Endothelial cell of hepatic sinusoid (primary cell): ENCODE measurements at regions not wholly inside any gene's neighbourhood (a gene's known extent, or its start where the extent isn't known, plus 50 kb on each side); places are given as distances from the start of the nearest gene placed in this dataset.

Source experiments
- in situ Hi-C: cut with HindIII; loops from 2 replicates; pipeline ENCODE4 v1.10.0; 2017; ENCODE audit warnings: low sequenced_read_pairs

DNA sequence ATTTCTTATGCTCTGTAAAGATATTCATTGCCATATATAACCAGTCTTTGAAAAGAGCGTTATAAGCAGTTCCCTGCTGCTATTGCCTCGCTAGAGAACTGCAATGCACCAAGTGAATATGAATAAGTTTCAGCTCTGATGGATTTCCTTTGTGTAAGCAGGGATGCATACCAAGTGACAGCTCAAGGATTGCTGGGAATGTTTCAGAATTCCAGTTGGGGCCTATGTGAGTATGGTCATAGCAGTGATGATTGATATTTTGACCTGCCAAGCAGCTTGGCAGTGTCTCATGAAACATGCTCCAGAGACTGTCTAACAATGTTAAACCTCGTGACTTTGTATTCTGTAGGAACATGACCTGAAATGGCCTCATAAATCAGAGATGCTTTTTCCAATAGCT lies 312.6 kb downstream of the C11orf87 start:
- in situ Hi-C loops: loop anchor here (5.0 kb wide), 1 partner anchor 58 kb away; no protein-coding TSS in a partner anchor

GRCh38 chr11:109735128-109735527 lies 313.1 kb downstream of the C11orf87 start:
- in situ Hi-C loops: no loop called here

DNA sequence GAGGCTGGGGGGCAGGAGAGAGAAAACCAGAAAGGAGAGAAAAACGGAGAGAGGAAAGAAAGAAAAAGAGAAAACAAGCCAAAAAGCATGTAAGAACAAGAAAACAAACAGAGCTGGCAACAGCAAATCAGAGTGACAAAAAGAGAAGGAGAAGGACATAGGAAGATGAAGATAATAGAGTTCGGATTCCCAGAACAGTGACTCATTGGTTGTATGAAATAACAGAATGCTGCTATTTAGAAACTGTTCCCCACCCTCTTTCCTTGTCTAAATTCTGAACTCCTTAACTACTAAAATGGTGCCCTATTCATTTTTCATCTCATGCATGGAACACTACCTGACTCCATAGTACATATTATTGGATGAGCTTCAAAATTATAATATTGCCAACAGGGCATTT lies 317.4 kb downstream of the C11orf87 start:
- in situ Hi-C loops: no loop called here

- in situ Hi-C loops: no loop called here
Observed at GRCh38 chr11:109745996-109746625, 324.1 kb downstream of the C11orf87 start.

- in situ Hi-C loops: no loop called here
Observed at GRCh38 chr11:109747839-109748238, 325.8 kb downstream of the C11orf87 start.

DNA sequence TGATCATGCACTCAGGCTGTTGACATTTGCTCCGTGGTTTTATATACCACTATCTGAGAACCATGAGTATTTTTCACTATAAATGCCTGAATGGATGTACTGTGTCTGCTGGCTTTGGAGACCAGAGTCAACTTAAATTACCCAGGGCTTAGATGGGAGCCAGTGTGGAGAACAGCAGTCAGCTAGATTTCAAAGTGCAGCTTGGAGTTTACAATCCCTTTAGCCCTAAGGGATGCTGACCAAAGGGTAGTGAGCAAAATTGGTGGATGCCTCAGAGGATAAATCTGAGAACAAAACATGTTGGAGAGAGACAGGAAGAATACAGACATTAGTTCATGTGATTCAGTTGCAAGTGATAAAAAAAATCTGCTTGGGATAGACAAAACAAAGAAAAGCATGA lies 327.5 kb downstream of the C11orf87 start:
- in situ Hi-C loops: no loop called here

DNA sequence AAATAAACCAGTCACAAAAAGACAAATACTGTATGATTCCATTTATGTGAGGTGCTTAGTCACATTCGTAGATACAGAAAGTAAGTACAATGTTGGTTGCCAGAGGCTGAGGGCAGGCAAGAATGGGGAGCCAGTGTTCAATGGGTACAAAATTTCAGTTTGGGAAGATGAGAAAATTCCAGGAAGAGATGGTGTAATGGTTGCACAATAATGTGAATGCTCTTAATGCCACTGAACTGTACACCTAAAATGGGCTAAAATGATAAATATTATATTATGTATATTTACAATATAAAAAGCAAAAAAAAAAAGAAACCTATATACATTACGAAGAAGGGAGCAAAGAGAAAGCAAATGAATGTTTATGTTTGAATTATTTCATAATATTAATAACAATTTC lies 329.0 kb downstream of the C11orf87 start:
- in situ Hi-C loops: no loop called here

DNA sequence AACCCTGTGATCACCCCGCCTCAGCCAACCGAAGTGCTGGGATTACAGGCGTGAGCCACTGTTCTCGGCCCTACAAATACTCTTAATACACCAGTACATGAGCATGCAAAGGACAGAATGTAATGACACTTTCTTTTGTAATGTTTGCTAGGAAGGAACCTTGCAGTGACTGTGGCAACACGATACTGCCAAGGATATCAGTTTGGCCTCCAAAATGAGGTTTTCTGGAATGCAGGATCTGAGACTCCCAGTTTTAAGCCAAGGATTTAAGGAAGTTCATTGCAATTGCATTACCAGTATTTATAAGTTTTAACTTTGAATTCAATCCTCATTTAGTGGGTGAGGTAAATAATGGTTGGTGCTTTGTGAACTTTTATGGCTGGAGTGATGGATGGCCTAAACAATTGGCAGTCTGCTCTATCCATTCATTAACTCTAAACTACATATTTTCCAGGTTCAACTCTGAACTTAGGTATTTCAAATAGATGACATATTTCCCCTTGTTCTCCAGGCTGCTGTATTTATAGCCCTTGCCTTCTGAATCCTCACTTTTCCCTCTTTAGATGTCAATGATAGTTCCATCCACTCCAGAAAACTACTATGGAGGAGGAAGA lies 330.3 kb downstream of the C11orf87 start:
- in situ Hi-C loops: no loop called here

GRCh38 chr11:109756521-109756920 lies 334.5 kb downstream of the C11orf87 start:
- in situ Hi-C loops: no loop called here

GRCh38 chr11:109756951-109757350 lies 335.0 kb downstream of the C11orf87 start:
- in situ Hi-C loops: no loop called here

GRCh38 chr11:109762546-109762945 lies 330.6 kb upstream of the ZC3H12C start:
- in situ Hi-C loops: no loop called here

GRCh38 chr11:109765709-109766311 lies 327.4 kb upstream of the ZC3H12C start:
- in situ Hi-C loops: no loop called here

DNA sequence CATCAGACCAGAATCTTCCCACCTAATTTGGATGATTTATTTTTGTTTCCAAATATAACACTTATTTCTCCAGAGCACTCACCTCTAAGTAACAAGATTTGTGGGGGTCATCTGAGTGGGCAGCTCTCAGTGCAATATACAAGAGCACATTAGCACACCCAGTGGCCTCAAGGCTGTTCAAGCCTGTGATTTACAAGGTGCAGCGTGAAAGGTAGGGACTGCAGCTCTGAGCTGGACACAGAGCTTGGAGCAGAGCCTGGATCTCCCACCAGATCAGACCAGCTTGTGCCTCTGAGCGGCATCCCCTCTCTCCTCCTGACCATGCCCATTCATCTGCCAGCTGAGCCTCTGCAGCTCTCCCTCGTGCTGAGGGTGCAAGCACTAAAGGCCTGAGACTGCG lies 323.3 kb upstream of the ZC3H12C start:
- in situ Hi-C loops: no loop called here

- in situ Hi-C loops: no loop called here
Observed at GRCh38 chr11:109770323-109770722, 322.9 kb upstream of the ZC3H12C start.

- in situ Hi-C loops: no loop called here
Observed at GRCh38 chr11:109772892-109773291, 320.3 kb upstream of the ZC3H12C start.

GRCh38 chr11:109775686-109776085 lies 317.5 kb upstream of the ZC3H12C start:
- in situ Hi-C loops: no loop called here

DNA sequence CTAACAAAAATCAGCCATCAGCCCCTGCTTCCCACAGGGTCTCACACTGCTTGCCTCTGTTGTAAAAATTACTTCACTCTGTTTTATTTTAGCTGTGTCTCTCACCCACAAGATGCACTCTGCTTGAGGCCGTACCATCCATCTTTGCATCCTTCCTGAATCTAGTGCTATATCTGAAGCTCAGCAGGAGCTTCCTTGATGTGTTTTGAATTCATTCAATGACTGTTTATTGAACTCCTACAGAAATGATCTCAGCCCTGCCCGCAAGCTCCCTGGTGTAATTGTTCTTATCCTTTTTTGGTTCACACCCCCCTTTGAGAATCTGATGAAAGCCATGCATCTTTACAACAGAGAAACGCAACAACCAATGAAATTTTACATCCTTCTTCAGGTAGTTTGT lies 310.2 kb upstream of the ZC3H12C start:
- in situ Hi-C loops: no loop called here

- in situ Hi-C loops: no loop called here
Observed at GRCh38 chr11:109783840-109784239, 309.4 kb upstream of the ZC3H12C start.

DNA sequence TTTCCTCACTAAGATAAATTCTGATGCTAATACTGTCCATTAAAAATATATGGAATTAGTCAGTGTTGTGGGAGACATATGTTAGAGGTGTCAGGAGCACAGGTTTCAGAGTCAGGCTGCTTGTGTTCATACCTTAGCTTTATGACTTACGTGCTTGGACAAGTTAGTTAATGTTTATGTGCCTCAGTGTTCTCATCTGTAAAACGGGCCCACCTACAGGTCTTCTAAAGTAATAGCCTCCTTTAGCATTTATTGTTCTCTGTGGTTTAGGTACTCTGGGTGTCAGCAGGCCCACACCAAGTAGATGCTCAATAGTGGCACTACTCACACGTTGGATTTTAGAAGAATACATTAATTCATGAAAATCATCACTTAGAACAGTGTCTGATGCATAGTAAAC lies 308.7 kb upstream of the ZC3H12C start:
- in situ Hi-C loops: no loop called here

DNA sequence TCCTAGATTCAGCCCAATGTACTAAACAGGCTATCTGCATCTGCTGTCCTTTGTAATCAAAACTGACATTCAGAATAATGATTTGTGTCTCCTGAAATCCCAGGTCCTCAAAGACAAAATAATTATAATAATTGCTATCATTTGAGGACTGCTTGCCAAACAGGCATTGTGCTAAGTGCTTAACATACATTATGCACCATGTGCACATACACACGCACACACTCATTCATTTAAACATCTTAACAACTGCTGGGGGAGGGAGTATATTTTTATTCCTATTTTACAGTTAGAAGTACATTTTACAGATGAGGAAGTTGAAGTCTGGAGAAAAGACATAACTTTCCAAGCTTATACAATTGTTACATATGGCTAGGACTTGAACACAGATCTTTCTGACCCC lies 308.0 kb upstream of the ZC3H12C start:
- in situ Hi-C loops: no loop called here

GRCh38 chr11:109785714-109786113 lies 307.5 kb upstream of the ZC3H12C start:
- in situ Hi-C loops: no loop called here

- in situ Hi-C loops: no loop called here
Observed at GRCh38 chr11:109788948-109789490, 304.2 kb upstream of the ZC3H12C start.
